HG03354 (cell line): ENCODE measurements at regions not wholly inside any gene's neighbourhood (a gene's known extent, or its start where the extent isn't known, plus 50 kb on each side); places are given as distances from the start of the nearest gene placed in this dataset.
"Not testable (repeated sequence)": the region's sequence is repeated elsewhere in the genome, so short reads cannot be mapped to it uniquely, and the experiment has no call there.

Source experiments
- ATAC-seq: cut with Tn5 transposase; IDR thresholded peaks from one replicate; pipeline ENCODE4 v1.9.1; 2021; ENCODE audit warnings: mild to moderate bottlenecking; ENCODE audit not compliant: unreplicated experiment, poor library complexity, severe bottlenecking

DNA sequence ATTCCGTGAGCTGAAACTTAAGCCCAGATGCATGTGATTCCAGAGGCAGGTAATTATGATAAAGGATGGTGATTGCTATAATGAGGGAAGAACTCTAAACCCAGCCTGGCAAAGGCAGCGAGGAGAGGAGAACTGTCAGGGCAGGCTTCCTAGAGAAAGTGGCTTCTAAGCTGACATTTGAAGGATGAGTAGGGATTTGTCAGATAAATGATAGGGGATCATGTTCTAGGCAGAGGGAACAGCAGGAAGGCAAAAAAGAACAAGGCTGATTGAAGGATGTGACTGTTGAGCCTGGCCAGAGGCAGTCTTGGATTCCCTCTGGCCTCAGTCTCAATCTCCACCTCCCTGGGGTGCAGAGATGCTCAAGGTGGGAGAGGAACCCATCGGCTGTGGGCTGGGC lies 146.4 kb upstream of the POU3F1 start:
- ATAC-seq, result no peak

DNA sequence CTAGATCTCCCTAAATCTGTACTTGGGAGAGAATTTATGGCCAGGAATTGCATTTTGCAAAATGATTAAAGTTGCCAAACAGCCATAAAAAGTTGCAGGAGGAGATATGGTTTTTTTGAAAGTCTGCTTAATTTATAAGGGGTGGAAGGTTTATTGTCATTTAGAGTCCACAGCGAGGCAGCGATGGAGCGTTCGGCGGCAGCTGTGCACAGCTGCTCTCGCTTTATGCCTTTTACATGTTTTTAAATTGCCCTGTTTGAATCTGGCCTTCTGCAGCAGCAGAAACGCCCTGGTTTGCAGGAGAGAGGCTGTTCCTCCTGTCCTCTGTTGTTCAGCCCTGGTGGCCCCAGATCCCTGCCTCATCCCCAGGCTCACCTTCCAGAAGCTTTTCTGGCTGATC lies 144.9 kb upstream of the POU3F1 start:
- no peak for ATAC-seq

GRCh38 chr1:38190983-38191382 lies 144.4 kb upstream of the POU3F1 start:
- no peak for ATAC-seq

- ATAC-seq, result no peak
Measured at GRCh38 chr1:38187552-38187951, 141.0 kb upstream of the POU3F1 start.

GRCh38 chr1:38186566-38186965 lies 140.0 kb upstream of the POU3F1 start:
- ATAC-seq, result no peak

DNA sequence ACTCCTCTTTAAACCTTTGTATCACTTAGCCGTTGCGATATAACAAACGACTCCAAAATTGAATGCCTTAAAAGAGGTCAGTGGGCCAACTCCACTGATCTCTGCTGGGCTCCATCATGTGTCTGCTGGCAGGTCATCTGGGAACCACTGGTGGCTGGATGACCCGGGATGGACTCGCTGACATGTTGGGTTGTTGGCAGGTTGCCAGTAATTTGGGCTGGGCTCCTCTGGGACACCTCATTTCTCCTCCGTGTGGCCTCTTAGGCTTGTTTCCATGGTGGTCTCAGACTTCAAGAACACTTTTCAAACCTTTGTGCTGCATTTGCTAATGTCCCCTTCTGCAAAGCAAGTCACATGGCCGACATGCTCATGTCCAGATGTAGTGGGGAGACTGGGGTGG lies 139.3 kb upstream of the POU3F1 start:
- ATAC-seq, result no peak

- ATAC-seq, result no peak
Measured at GRCh38 chr1:38183747-38184146, 137.2 kb upstream of the POU3F1 start.

- ATAC-seq, result no peak
Measured at GRCh38 chr1:38183096-38183495, 136.5 kb upstream of the POU3F1 start.

GRCh38 chr1:38180388-38180787 lies 133.8 kb upstream of the POU3F1 start:
- not testable (repeated sequence) for ATAC-seq

DNA sequence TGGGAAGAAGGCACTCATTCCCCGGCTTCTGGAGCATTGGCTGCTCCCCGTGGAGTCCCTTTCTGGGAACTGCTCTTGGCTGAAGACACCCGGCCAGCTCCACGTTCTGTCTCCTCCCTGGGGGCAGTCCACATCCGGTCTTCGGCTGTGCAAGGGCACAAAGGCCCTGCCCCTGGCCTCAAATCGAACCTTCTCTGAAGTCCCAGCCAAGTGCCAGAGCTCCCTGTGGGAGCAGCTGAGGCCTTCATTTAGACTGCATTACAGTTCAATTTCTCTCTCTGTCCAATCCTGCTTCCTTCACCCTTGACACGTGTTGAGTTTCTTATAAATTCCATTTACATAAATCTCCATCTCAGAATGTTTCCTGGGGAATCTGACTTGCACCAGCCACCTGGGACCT lies 132.9 kb upstream of the POU3F1 start:
- no peak for ATAC-seq

DNA sequence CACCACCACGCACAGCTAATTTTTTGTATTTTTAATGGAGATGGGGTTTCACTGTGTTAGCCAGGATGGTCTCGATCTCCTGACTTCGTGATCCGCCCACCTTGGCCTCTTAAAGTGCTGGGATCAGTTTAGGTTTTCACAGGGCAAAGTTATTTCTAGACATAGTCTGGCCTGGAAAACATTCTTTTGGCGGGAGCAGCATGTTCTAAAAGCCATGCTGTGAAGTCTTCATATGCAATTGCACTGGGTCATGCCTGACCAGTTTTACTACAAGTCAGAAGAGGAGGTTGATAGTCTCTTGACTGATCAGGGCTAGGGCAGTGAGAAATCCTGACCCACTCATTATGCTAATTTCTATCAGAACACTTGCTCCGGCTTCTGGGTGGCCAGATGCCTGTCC lies 131.6 kb upstream of the POU3F1 start:
- no peak for ATAC-seq

DNA sequence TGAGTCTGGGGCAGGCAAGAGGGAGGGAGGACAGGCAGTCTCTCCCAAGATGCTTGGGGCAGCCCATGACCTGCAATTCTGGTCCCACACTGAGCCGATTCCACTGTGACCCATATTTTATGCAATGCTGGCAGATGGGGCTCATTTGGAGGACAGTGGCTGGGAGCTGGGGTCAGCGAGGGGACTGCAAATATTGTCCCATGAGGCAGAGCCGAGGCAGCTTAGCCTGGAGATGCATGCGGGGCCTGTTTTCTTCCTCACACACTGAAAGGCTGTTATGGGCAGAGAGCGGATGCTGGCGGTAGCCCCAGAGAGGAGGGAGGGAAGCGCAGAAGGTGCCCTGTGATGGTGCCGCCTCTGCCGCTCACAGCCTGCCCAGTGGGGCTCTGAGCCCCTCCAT lies 128.5 kb upstream of the POU3F1 start:
- no peak for ATAC-seq

- peak; percentile 37 for ATAC-seq
Measured at GRCh38 chr1:38173848-38174247, 127.3 kb upstream of the POU3F1 start.

GRCh38 chr1:38173157-38173831 lies 126.7 kb upstream of the POU3F1 start:
- ATAC-seq, result peak; percentile 71

DNA sequence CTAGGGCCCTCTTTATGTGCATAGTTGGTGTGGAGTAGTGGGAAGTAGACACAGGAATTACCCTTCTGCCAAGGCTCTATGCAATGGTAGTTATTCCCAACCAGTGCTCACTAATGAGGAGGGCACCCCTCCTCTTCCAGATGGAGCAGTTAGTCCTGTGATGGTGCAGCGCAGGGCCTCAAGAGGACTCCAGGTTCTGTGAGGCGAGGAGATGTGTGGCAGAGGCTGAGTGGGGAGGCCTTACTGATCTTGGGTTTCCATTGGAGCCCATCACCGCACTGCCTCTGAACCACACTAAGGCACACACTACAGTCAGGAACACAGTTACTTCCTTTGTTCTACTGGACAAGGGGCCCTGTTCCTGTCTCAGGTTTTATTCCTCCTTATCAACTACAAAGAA lies 122.5 kb upstream of the POU3F1 start:
- no peak for ATAC-seq

DNA sequence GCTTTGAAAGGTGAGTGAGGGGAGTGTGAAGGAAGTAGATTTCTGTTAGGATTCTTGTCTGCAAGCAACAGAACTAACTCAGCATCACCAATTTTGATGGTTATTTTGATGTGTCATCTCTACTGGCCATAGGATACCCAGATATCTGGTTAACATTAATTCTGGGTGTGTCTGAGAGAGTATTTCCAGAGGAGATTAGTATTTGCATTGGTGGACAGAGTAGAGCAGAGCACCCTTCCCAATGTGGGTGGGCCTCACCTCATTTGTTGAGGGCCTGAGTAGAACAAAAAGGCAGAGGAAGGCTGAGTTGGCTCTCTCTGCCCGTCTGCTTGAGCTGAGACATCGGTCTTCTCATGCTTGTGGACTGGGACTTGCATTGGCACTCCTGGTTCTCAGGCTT lies 121.8 kb upstream of the POU3F1 start:
- no peak for ATAC-seq

GRCh38 chr1:38166461-38166860 lies 119.9 kb upstream of the POU3F1 start:
- ATAC-seq, result no peak

DNA sequence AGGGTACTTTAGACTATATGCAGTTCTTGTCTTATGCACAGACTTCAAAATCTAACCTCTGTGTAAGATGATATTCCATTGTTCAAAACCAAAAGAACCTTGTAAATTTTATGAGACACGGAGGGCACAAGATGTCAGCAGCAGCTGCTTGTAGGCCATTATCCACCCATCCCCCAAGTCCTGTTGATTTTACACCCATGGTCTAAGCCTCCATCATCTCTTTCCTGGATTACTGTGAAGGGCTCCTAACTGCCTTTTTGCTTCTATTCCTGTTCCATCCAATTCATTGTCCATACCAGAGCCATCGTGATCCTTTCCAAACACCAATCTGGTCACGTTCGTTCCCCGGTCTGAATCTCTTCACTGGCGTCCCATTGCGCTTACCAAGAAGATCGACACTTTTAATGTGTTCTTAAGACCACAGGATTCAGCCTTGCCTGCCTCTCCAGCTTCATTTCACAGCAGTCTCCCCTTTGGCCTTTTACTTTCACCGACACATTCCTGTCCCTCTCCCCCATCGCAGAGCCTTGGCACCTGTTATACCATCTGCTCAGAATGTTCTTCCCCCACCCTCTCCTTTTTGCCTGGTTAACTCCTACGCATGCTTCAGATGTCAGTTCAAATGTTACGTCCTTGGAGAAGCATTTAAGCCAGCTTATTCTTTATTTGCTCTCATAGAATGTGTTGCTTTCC lies 107.3 kb upstream of the POU3F1 start:
- ATAC-seq, result no peak

DNA sequence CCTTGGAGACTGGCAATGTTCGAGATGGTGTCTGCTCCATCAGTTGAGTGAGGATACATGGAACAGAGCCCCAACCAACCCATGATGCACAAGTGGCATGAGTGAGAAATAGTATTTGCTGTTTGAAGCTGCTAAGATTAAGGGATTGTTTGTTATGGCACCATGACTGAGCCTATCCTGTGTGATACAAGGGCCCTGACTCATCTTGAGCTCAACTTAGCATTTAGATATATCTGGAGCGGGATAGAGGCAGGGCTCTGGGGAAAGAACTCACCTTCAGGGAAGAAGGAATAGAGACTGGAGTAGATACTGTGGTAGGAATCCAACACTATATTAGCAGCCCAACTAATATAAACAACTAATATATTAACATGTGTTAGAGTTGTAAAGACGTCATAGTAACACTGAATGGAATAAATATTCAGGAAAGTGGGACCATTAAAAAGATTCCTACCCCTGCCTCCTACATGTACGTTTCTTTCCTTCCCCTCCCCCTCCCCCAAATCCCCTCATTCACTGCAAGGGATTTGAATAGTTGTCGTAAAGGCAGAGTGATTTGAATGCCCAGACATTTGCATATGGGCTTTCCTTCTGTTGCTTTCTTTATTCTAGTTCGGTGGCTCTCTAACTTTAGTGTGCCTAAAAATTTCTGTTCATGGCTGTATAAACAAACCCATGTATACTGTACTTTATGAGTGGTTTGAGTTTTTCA lies 106.6 kb upstream of the POU3F1 start:
- ATAC-seq, result no peak

- ATAC-seq, result peak; percentile 72
Measured at GRCh38 chr1:38152351-38153065, 105.9 kb upstream of the POU3F1 start.
